Immature natural killer cell (primary cell): ENCODE measurements at regions not wholly inside any gene's neighbourhood (a gene's known extent, or its start where the extent isn't known, plus 50 kb on each side); places are given as distances from the start of the nearest gene placed in this dataset.

Experiments used
- DNase-seq, 3 donors: peaks; one replicate each; pipeline ENCODE4 v3.0.0; 2022; ENCODE audit warnings: mixed read lengths in 1 of 3
- H3K27ac Mint-ChIP-seq, 6 donors: one replicate each; pipeline ENCODE4 v1.8.0; 2020; ENCODE audit warnings: mixed read lengths in 6 of 6, mild to moderate bottlenecking in 5 of 6, inconsistent platforms in 4 of 6, moderate library complexity in 3 of 6
- H3K27me3 Mint-ChIP-seq, 3 donors: one replicate each; pipeline ENCODE4 v1.8.0; 2020 to 2021; ENCODE audit warnings: low read depth in 3 of 3, mild to moderate bottlenecking in 3 of 3, mixed read lengths in 3 of 3, moderate library complexity in 3 of 3, inconsistent platforms in 1 of 3
- H3K36me3 Mint-ChIP-seq, 3 donors: one replicate each; pipeline ENCODE4 v1.8.0; 2020; ENCODE audit warnings: mixed read lengths in 3 of 3, inconsistent platforms in 2 of 3, mild to moderate bottlenecking in 2 of 3
- H3K4me1 Mint-ChIP-seq, 2 donors: one replicate each; pipeline ENCODE4 v1.8.0; 2020; ENCODE audit warnings: inconsistent platforms in 2 of 2, mild to moderate bottlenecking in 2 of 2, mixed read lengths in 2 of 2, moderate library complexity in 1 of 2
- H3K4me3 Mint-ChIP-seq, 5 donors: one replicate each; pipeline ENCODE4 v1.8.0; 2020; ENCODE audit warnings: mild to moderate bottlenecking in 5 of 5, mixed read lengths in 5 of 5, inconsistent platforms in 3 of 5, moderate library complexity in 3 of 5
- H3K9me3 Mint-ChIP-seq, 6 donors: one replicate each; pipeline ENCODE4 v1.8.0; 2020; ENCODE audit warnings: mild to moderate bottlenecking in 6 of 6, mixed read lengths in 6 of 6, inconsistent platforms in 4 of 6, moderate library complexity in 3 of 6

DNA sequence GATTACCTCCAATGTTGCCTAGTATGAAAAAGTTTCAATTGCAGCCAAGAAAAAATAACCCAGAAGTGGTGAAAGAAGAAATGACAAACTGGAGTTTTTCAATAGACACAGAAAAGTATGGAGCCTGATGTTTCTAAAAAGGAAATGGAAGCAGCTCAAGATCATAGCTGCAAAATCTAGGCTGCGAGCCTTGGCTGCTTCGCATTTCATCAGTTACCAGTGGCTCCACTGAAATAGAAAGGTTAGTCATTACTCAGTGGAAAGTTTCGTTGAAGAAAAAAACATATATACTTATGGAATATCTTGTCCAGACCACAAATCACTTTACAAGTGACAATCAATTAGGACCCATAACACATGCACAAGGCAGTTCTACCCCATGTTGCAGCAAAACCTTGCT, 206.8 kb upstream of the SOX9 start:
- no peaks in the 10 kb centered on the region for H3K4me1 Mint-ChIP-seq
- H3K27ac Mint-ChIP-seq: no peak overlapping the region
- no peaks in the 10 kb centered on the region for H3K36me3 Mint-ChIP-seq
- H3K9me3 Mint-ChIP-seq: peaks cover 0 to 35% (median 1%) of the 10 kb centered on the region in 6 donors
- no peak for DNase-seq
- no peak overlapping the region for H3K4me3 Mint-ChIP-seq
- no peaks in the 10 kb centered on the region for H3K27me3 Mint-ChIP-seq

DNA sequence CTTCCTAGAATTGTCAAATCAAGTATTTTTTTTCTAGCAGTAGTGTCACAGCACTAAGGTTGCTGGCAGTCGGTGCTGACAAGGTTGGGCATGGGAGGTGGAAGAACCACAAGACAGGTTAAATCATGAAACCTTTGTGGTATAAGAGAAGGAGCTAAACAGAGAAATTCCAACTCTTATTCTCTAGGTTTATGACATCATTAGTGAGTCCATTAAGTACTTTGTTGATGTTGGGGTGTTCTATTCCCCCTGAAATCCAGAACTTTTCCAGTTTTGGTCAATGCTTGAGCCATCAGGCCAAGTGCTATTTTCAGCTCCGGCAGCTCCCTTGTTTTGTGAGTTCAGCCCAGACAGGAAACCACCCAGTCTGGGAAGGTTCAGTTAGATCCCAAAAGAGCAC, 206.0 kb upstream of the SOX9 start:
- Mint-ChIP-seq H3K36me3 (no peaks in the 10 kb centered on the region), H3K4me3 (no peak overlapping the region), H3K4me1 (no peaks in the 10 kb centered on the region)

DNA sequence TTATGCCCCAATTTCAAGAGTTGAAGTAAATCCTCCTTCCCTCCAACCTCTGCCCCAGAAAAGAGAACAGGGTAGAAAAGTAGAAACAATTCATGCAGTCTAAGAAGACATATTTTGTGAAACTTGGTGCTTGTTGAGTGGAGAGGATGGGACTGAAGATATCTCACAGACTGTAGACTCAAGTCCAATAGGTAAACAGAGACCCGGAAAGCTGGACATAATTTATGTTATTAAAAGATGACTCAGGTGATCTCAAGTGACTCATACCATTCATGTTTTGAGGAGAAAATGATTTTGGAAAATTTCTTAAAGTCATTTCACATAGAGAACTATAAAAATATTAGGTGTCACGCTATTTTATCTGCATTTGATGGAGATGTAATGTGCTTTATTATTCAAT, 203.1 kb upstream of the SOX9 start:
- peaks cover 10 to 11% of the 10 kb centered on the region in 2 donors for H3K4me1 Mint-ChIP-seq
- no peaks in the 10 kb centered on the region for H3K36me3 Mint-ChIP-seq
- peaks cover 0 to 46% (median 4%) of the 10 kb centered on the region in 6 donors for H3K9me3 Mint-ChIP-seq
- peaks cover 0 to 4% (median 2%) of the 10 kb centered on the region in 3 donors for H3K27me3 Mint-ChIP-seq
- H3K27ac Mint-ChIP-seq: no peak overlapping the region
- H3K4me3 Mint-ChIP-seq: no peak overlapping the region
- DNase-seq: no peak

More for the DNA sequence above, 206.0 kb upstream of the SOX9 start:
- no peak overlapping the region for H3K27ac Mint-ChIP-seq
- no peak for DNase-seq
- H3K9me3 Mint-ChIP-seq: peaks cover 0 to 41% (median 2%) of the 10 kb centered on the region in 6 donors
- H3K27me3 Mint-ChIP-seq: no peaks in the 10 kb centered on the region

- H3K27me3 Mint-ChIP-seq: peaks cover 0 to 4% (median 2%) of the 10 kb centered on the region in 3 donors
- no peak for DNase-seq
- H3K4me3 Mint-ChIP-seq: no peak overlapping the region
- H3K36me3 Mint-ChIP-seq: no peaks in the 10 kb centered on the region
- H3K9me3 Mint-ChIP-seq: peaks cover 0 to 56% (median 4%) of the 10 kb centered on the region in 6 donors
- peaks cover 10 to 11% of the 10 kb centered on the region in 2 donors for H3K4me1 Mint-ChIP-seq
- H3K27ac Mint-ChIP-seq: no peak overlapping the region
Measured at GRCh38 chr17:71919186-71919585, 201.6 kb upstream of the SOX9 start.

DNA sequence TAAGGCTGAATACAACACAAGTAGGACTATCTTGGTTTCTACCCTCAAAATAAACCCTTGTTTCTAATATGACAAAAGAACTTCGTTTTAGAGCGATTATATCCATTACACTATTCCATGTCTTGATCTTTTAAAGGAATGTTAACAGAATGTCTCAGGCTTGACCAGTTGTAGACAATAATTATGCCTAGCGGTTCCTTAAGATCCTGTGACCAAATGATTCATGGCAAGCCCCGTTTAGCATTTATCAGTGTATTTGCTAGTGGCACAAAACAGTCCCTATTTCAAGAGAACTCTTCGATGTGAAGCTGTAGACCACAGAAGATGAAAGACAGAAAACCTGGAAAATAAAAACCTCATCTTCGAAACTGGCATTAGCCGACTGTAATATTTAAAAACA, 200.9 kb upstream of the SOX9 start:
- Mint-ChIP-seq H3K4me3 (no peak overlapping the region), H3K36me3 (no peaks in the 10 kb centered on the region), H3K27me3 (peaks cover 0 to 4% (median 2%) of the 10 kb centered on the region in 3 donors), H3K4me1 (peaks cover 10 to 11% of the 10 kb centered on the region in 2 donors), H3K9me3 (peaks cover 0 to 53% (median 4%) of the 10 kb centered on the region in 6 donors), H3K27ac (no peak overlapping the region)
- no peak for DNase-seq

- Mint-ChIP-seq H3K36me3 (no peaks in the 10 kb centered on the region), H3K27me3 (peaks cover 0 to 4% (median 2%) of the 10 kb centered on the region in 3 donors), H3K27ac (peak overlapping the region in 3 of 6 donors; percentile 1 to 52 (median 43)), H3K9me3 (peaks cover 0 to 53% (median 7%) of the 10 kb centered on the region in 6 donors), H3K4me3 (peak overlapping the region in 3 of 5 donors; percentile 5 to 43 (median 18)), H3K4me1 (peaks cover 10 to 11% of the 10 kb centered on the region in 2 donors)
- DNase-seq: peak; percentile 23 to 52 (median 28)
Measured at GRCh38 chr17:71921796-71922195, 199.0 kb upstream of the SOX9 start.

- DNase-seq: no peak
- Mint-ChIP-seq H3K36me3 (no peaks in the 10 kb centered on the region), H3K4me3 (no peak overlapping the region), H3K27me3 (peaks cover 0 to 4% (median 2%) of the 10 kb centered on the region in 3 donors), H3K27ac (peak overlapping the region in 1 of 6 donors; percentile 43), H3K9me3 (peaks cover 0 to 55% (median 7%) of the 10 kb centered on the region in 6 donors), H3K4me1 (peaks cover 10 to 11% of the 10 kb centered on the region in 2 donors)
Measured at GRCh38 chr17:71922439-71922838, 198.4 kb upstream of the SOX9 start.

DNA sequence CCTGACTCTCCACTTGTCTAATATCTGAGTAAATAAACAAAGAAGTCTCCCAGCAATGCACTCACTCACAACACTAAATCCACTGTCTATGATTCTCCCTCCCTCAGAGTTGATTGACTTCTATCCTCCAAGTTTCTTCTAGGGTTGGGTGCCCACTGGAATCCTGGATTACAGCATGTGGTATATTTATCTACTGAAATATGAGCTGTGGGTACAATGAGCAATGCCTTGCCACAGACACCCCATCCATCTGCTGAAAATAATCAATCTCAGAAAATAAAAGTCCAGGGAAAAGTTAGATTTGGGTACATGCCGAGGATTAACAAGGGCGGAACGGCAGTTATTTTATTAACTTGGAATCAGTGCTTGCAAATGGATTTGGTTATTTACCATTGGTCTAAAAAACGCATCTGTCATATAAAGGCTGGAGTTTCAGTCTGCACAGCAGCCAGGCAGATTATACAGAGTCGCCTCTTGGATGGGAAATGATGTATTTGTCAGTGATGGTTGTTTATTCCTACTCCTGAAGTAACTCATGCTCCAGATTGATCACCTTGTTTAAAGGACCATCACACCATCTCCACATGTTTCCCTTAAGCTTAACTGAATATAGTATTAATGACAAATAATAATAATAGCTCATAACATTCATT, 193.9 kb upstream of the SOX9 start:
- peaks cover 3 to 4% of the 10 kb centered on the region in 2 donors for H3K4me1 Mint-ChIP-seq
- H3K4me3 Mint-ChIP-seq: no peak overlapping the region
- no peak overlapping the region for H3K27ac Mint-ChIP-seq

DNA sequence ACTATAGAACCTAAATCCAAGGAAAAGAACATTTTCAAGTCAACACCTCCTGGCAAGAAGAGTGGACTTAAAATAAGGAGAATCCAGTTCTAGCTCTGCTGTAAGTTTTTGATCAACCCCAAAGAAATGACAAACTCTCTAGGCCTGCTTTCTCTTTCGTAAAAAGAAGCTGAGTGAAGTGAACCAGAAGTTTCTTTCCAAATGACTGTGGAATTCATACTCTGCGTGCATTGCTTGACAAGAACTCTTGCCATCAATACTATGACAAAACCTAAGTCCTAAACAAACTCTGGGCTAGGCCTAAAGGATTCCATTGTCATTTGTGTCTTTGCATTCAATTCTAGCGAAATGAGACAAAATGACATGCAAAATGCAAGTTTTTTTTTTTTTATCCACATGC, 187.5 kb upstream of the SOX9 start:
- H3K36me3 Mint-ChIP-seq: peaks cover 0 to 5% (median 0%) of the 10 kb centered on the region in 3 donors
- H3K9me3 Mint-ChIP-seq: peaks cover 0 to 11% (median under 1%) of the 10 kb centered on the region in 6 donors
- H3K4me3 Mint-ChIP-seq: no peak overlapping the region
- H3K4me1 Mint-ChIP-seq: no peaks in the 10 kb centered on the region
- H3K27ac Mint-ChIP-seq: no peak overlapping the region
- peaks cover 0 to 2% (median 2%) of the 10 kb centered on the region in 3 donors for H3K27me3 Mint-ChIP-seq
- DNase-seq: no peak

More for the DNA sequence above, 193.9 kb upstream of the SOX9 start:
- Mint-ChIP-seq H3K9me3 (peaks cover 0 to 37% (median 6%) of the 10 kb centered on the region in 6 donors), H3K36me3 (peaks cover 0 to 5% (median 0%) of the 10 kb centered on the region in 3 donors), H3K27me3 (no peaks in the 10 kb centered on the region)
- DNase-seq: no peak

DNA sequence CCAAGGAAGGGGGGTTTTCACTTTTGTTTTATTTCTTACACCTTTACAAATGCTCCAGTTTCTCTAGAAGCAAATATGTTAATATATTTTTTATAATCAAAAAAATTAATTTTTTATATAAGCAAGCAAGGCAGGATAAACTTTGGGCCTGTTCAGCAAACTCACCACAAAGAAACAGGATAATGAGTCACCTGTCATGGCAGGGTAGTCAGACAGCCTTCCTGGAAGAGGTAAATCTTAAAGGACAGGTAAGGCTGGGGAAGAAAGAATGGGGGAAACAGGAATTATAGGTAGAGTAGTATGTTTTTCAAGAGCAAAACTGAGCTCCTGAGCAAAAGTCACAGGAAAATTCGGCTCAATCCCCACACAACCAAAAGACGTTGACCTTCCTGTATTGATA, 186.3 kb upstream of the SOX9 start:
- peaks cover 0 to 4% (median 2%) of the 10 kb centered on the region in 3 donors for H3K27me3 Mint-ChIP-seq
- no peaks in the 10 kb centered on the region for H3K4me1 Mint-ChIP-seq
- H3K9me3 Mint-ChIP-seq: peaks cover 0 to 7% (median 3%) of the 10 kb centered on the region in 6 donors
- DNase-seq: no peak
- H3K4me3 Mint-ChIP-seq: no peak overlapping the region
- H3K36me3 Mint-ChIP-seq: peaks cover 0 to 5% (median 0%) of the 10 kb centered on the region in 3 donors
- no peak overlapping the region for H3K27ac Mint-ChIP-seq

GRCh38 chr17:71935341-71935740, 185.5 kb upstream of the SOX9 start:
- Mint-ChIP-seq H3K4me1 (no peaks in the 10 kb centered on the region), H3K9me3 (peaks cover 0 to 8% (median 4%) of the 10 kb centered on the region in 6 donors), H3K4me3 (no peak overlapping the region), H3K27ac (no peak overlapping the region), H3K27me3 (peaks cover 0 to 4% (median 2%) of the 10 kb centered on the region in 3 donors), H3K36me3 (peaks cover 0 to 5% (median 0%) of the 10 kb centered on the region in 3 donors)
- DNase-seq: no peak

DNA sequence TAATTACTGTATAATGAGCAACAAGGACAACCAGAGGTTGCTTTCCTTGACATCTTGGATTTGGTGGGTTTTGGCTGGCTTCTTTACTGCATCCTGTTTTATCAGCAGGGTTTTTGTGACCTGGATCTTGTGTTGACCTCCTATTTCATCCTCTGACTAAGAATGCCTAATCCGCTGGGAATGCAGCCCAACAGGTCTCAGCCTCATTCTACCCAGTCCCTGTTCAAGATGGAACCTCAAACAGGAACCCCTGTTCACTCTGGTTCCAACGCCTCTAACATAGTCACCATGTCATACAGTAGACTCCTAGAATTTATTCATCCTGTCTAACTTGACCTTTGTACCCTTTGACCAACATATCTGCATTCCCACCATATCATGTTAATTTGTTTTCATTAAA, 183.8 kb upstream of the SOX9 start:
- Mint-ChIP-seq H3K4me3 (no peak overlapping the region), H3K36me3 (no peaks in the 10 kb centered on the region), H3K27ac (no peak overlapping the region), H3K4me1 (no peaks in the 10 kb centered on the region), H3K27me3 (peaks cover under 1 to 4% (median 2%) of the 10 kb centered on the region in 3 donors), H3K9me3 (peaks cover 0 to 10% (median under 1%) of the 10 kb centered on the region in 6 donors)
- DNase-seq: no peak

DNA sequence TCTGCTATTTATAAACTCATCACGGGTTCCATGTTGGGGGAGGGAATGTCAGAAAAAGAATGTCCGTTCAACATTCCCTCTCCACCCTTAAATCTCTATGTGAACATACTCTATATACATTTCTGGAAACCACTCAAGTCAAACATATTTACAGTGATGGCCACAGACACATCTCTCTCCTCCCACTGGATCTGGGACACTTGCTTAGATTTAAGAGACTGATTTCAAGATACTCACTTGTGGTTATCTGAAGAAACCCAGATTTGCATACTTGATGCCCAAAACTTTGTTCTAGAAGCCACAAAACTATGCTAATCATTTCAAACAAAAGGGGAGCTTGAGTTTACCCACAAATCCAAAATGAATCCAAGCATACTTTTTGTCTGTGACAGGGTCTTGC, 182.9 kb upstream of the SOX9 start:
- Mint-ChIP-seq H3K9me3 (peaks cover 0 to 11% (median 4%) of the 10 kb centered on the region in 6 donors), H3K4me3 (no peak overlapping the region), H3K36me3 (no peaks in the 10 kb centered on the region), H3K27me3 (peaks cover 1 to 6% (median 2%) of the 10 kb centered on the region in 3 donors), H3K4me1 (no peaks in the 10 kb centered on the region), H3K27ac (no peak overlapping the region)
- DNase-seq: no peak

GRCh38 chr17:71938340-71939010, 182.3 kb upstream of the SOX9 start:
- peaks cover 0 to 11% (median 5%) of the 10 kb centered on the region in 6 donors for H3K9me3 Mint-ChIP-seq
- no peak overlapping the region for H3K27ac Mint-ChIP-seq
- H3K4me1 Mint-ChIP-seq: no peaks in the 10 kb centered on the region
- no peak overlapping the region for H3K4me3 Mint-ChIP-seq
- no peaks in the 10 kb centered on the region for H3K36me3 Mint-ChIP-seq
- H3K27me3 Mint-ChIP-seq: peaks cover 1 to 6% (median 2%) of the 10 kb centered on the region in 3 donors
- no peak for DNase-seq
